Lung (tissue), 11 donors: ENCODE measurements at regions not wholly inside any gene's neighbourhood (a gene's known extent, or its start where the extent isn't known, plus 50 kb on each side); places are given as distances from the start of the nearest gene placed in this dataset.

Source experiments
- ATAC-seq: fragments of 200-7000 bp; cut with Tn5 transposase; one replicate; pipeline ENCODE4 v1.9.1; 2020; ENCODE audit warnings: moderate number of reproducible peaks; ENCODE audit not compliant: insufficient read depth, low FRiP score
- DNase-seq, 3 donors: peaks; one replicate each; pipeline ENCODE4 v3.0.0-alpha.2; 2013 to 2017
- H3K27ac ChIP-seq, 2 donors: one replicate each; pipeline ENCODE4 v1.5.1; 2013; ENCODE audit warnings: mild to moderate bottlenecking in 2 of 2, moderate library complexity in 2 of 2, control low read depth in 1 of 2, inconsistent platforms in 1 of 2, low read depth in 1 of 2, low read length in 1 of 2
- H3K27me3 ChIP-seq, 3 donors: one replicate each; pipeline ENCODE4 v1.5.1; 2013; ENCODE audit warnings: low read length in 2 of 3; ENCODE audit not compliant: control insufficient read depth in 3 of 3, insufficient read depth in 3 of 3
- H3K36me3 ChIP-seq, 4 donors: one replicate each; pipeline ENCODE4 v1.5.1; 2013; ENCODE audit warnings: low read length in 4 of 4, mild to moderate bottlenecking in 1 of 4, moderate library complexity in 1 of 4; ENCODE audit not compliant: control insufficient read depth in 4 of 4, insufficient read depth in 4 of 4
- H3K4me1 ChIP-seq, 5 donors: one replicate each; pipeline ENCODE4 v1.5.1; 2013; ENCODE audit warnings: low read length in 5 of 5, mild to moderate bottlenecking in 2 of 5, moderate library complexity in 1 of 5; ENCODE audit not compliant: control insufficient read depth in 5 of 5, insufficient read depth in 5 of 5
- H3K4me3 ChIP-seq: one replicate; pipeline ENCODE4 v1.5.1; 2013; ENCODE audit warnings: mild to moderate bottlenecking, control low read depth, moderate library complexity
- H3K9ac ChIP-seq, 2 donors: one replicate each; pipeline ENCODE4 v1.5.1; 2013; ENCODE audit warnings: low read length in 2 of 2, control low read depth in 1 of 2; ENCODE audit not compliant: insufficient read depth in 1 of 2
- H3K9me3 ChIP-seq, 4 donors: one replicate each; pipeline ENCODE4 v1.5.1; 2013; ENCODE audit warnings: low read length in 3 of 4, mild to moderate bottlenecking in 1 of 4, moderate library complexity in 1 of 4; ENCODE audit not compliant: control insufficient read depth in 4 of 4, insufficient read depth in 3 of 4
- WGBS, 2 donors: extraction: QIAGEN DNeasy Blood & Tissue Kit; methylation state at CpG; one replicate each; pipeline ENCODE4 v1.1.7; 2013; 5-methylcytosine and 5-hydroxymethylcytosine counted together
- TF ChIP-seq, protein P1 (sequence below): IDR thresholded peaks from 2 replicates; pipeline ENCODE4 v1.5.1; 2012; ENCODE audit warnings: mild to moderate bottlenecking; ENCODE audit errors: control extremely low read depth, extremely low read depth
- donor health status: control.
- donor health status: control.
- donor health status: Bipolar disorder and iron deficiency.
- donor health status: healthy.
- donor health status: DM: yes; HTN: yes; CAD: no.

DNA sequence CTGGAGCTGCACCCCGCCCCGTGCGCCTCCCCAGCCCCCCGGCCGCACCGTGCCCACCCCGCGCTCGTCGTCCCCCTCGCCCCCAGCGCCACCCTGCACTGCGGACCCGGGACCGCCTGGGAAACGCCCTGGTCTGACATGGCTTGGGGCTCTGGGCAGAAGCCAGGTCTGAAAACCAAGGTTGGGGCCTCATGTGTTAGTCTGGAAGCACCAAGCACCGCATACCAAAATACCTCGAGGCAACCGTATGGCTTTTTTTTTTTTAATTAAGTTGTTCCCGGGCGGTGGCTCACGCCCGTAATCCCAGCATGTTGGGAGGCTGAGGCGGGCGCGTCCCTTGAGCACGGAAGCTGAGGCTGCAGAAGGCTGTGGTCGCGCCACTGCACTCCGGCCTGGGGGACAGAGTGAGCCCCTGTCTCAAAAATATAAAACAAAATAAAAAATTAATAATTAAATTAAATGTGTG, 91.5 kb upstream of the CHD2 start:
- Histone ChIP-seq H3K9ac (peak overlapping the region; percentile 28 to 82), H3K36me3 (no peaks in the 10 kb centered on the region), H3K4me1 (peaks cover 2 to 29% (median 5%) of the 10 kb centered on the region in 5 donors), H3K27ac (peak overlapping the region; percentile 96 to 97), H3K4me3 (peak overlapping the region; percentile 41), H3K9me3 (no peaks in the 10 kb centered on the region), H3K27me3 (no peaks in the 10 kb centered on the region)
- TF ChIP-seq, protein P1, sequence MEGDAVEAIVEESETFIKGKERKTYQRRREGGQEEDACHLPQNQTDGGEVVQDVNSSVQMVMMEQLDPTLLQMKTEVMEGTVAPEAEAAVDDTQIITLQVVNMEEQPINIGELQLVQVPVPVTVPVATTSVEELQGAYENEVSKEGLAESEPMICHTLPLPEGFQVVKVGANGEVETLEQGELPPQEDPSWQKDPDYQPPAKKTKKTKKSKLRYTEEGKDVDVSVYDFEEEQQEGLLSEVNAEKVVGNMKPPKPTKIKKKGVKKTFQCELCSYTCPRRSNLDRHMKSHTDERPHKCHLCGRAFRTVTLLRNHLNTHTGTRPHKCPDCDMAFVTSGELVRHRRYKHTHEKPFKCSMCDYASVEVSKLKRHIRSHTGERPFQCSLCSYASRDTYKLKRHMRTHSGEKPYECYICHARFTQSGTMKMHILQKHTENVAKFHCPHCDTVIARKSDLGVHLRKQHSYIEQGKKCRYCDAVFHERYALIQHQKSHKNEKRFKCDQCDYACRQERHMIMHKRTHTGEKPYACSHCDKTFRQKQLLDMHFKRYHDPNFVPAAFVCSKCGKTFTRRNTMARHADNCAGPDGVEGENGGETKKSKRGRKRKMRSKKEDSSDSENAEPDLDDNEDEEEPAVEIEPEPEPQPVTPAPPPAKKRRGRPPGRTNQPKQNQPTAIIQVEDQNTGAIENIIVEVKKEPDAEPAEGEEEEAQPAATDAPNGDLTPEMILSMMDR = no peak
- peak; percentile 1 for ATAC-seq
- 4 to 5% methylated on average over 30 of the region's 30 CpGs for WGBS, 2 donors
- DNase-seq = no peak

DNA sequence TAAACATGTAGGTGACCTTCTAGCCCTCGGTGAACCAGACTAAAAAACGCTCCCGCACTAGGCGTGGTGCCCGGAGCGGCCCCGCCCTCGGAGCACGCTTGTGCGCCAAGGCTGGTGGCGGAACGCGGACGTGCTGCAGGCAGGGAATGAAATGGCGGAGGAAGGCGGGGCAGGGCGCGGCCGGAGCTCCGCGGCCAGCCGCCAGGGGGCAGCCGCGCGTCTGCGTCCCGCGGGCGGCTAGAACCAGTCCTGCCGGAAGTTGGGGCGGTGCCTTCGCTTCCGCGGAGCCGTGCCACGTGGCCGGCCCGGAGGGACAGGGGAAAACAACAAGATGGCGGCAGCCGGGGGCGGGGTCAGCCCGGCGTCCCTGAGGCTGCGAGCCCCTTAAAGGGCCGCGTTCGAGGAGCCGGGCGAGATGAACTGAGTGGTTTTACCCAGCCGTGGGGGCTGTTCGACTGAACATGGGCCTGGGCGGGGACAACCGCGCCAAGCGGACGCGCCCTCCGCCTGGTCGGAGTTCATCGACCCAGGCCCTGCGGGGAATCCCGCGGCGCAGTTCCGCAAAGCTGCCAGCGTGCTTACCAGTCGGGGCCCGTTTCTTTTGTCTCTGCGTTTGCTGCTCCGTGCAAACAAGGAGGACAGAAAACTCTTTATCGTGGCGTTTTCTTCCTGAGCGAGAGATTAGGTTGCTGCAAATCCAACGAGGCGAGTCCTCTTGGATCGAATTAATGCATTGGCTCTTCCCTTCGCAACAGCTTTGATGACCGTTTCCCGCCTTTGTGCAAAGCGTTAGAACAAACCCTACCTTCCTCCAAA, 90.9 kb upstream of the CHD2 start:
- peak overlapping the region; percentile 37 to 92 for H3K9ac ChIP-seq
- TF ChIP-seq, protein P1 = peak; percentile 78
- peaks cover 4 to 29% (median 5%) of the 10 kb centered on the region in 5 donors for H3K4me1 ChIP-seq
- no peaks in the 10 kb centered on the region for H3K36me3 ChIP-seq
- ATAC-seq (peak; percentile 92), DNase-seq (peak; percentile 98 to 99 (median 99))
- H3K27ac ChIP-seq = peak overlapping the region; percentile 97 to 98
- peak overlapping the region; percentile 37 for H3K4me3 ChIP-seq
- no peaks in the 10 kb centered on the region for H3K27me3 ChIP-seq
- no peaks in the 10 kb centered on the region for H3K9me3 ChIP-seq
- 0% methylated on average over 70 to 80 of the region's 80 CpGs for WGBS, 2 donors

- H3K9ac ChIP-seq = peak overlapping the region; percentile 37 to 92
- peaks cover 2 to 29% (median 5%) of the 10 kb centered on the region in 5 donors for H3K4me1 ChIP-seq
- H3K27me3 ChIP-seq = no peaks in the 10 kb centered on the region
Observed at GRCh38 chr15:92809880-92810361, 90.2 kb upstream of the CHD2 start.

More at GRCh38 chr15:92809880-92810361, 90.2 kb upstream of the CHD2 start:
- ATAC-seq (no peak), DNase-seq (peak; percentile 56 to 84 (median 83))
- WGBS, 2 donors = 4 to 5% methylated on average over 12 of the region's 12 CpGs
- Histone ChIP-seq H3K4me3 (peak overlapping the region; percentile 37), H3K27ac (peak overlapping the region; percentile 95 to 98), H3K36me3 (no peaks in the 10 kb centered on the region), H3K9me3 (no peaks in the 10 kb centered on the region)
- TF ChIP-seq, protein P1 = no peak
